Lower leg skin (tissue), 3 donors: ENCODE measurements at regions not wholly inside any gene's neighbourhood (a gene's known extent, or its start where the extent isn't known, plus 50 kb on each side); places are given as distances from the start of the nearest gene placed in this dataset.

ENCODE experiments used
- POLR2A ChIP-seq, 2 donors: fragments of 450-650 bp; IDR thresholded peaks; one replicate each; pipeline ENCODE4 v1.6.1; 2016 to 2017; ENCODE audit warnings: antibody characterized with exemption in 2 of 2, mild to moderate bottlenecking in 1 of 2, moderate library complexity in 1 of 2
- TF ChIP-seq, protein P1 (sequence below), 3 donors: fragments of 450-650 bp; IDR thresholded peaks; one replicate each; pipeline ENCODE4 v1.5.1; 2016; ENCODE audit warnings: antibody characterized with exemption in 3 of 3, mild to moderate bottlenecking in 3 of 3, moderate library complexity in 2 of 3

DNA sequence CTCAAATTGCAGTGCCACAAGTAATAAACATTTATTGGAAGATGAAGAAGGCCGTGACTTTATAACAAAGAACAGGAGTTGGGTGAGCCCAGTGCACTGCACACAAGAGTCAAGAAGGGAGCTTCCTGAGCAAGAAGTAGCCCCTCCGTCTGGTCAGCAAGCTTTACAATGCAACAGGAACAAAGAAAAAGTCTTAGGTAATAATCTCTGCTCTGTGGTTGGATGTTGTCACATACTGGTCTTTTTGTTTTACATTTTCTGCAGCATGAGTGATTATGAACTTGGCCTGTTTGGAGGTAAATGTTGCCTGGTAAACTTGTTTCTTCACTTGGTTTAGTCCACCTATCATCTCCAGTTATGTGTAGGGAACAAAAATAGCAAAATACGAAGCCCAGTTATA is 157.2 kb downstream of the KDM5D start:
- TF ChIP-seq, protein P1, sequence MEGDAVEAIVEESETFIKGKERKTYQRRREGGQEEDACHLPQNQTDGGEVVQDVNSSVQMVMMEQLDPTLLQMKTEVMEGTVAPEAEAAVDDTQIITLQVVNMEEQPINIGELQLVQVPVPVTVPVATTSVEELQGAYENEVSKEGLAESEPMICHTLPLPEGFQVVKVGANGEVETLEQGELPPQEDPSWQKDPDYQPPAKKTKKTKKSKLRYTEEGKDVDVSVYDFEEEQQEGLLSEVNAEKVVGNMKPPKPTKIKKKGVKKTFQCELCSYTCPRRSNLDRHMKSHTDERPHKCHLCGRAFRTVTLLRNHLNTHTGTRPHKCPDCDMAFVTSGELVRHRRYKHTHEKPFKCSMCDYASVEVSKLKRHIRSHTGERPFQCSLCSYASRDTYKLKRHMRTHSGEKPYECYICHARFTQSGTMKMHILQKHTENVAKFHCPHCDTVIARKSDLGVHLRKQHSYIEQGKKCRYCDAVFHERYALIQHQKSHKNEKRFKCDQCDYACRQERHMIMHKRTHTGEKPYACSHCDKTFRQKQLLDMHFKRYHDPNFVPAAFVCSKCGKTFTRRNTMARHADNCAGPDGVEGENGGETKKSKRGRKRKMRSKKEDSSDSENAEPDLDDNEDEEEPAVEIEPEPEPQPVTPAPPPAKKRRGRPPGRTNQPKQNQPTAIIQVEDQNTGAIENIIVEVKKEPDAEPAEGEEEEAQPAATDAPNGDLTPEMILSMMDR (IDR thresholded peaks at IDR 0.05) = no peak
- no peak for TF ChIP-seq POLR2A (IDR thresholded peaks at IDR 0.05)
